Effector memory CD4-positive, alpha-beta T cell (primary cell): ENCODE measurements at regions not wholly inside any gene's neighbourhood (a gene's known extent, or its start where the extent isn't known, plus 50 kb on each side); places are given as distances from the start of the nearest gene placed in this dataset.
"Not testable (repeated sequence)": the region's sequence is repeated elsewhere in the genome, so short reads cannot be mapped to it uniquely, and the experiment has no call there.

Experiments
- DNase-seq, 3 donors: peaks; one replicate each; pipeline ENCODE4 v3.0.0-alpha.2; 2020
- H3K27ac ChIP-seq: 2 replicates; pipeline ENCODE4 v1.7.0; 2013; ENCODE audit warnings: mild to moderate bottlenecking, low read length, moderate library complexity; ENCODE audit not compliant: insufficient read depth, poor library complexity, severe bottlenecking
- H3K27me3 ChIP-seq: replicated peaks from 2 replicates; pipeline ENCODE4 v1.7.0; 2013; ENCODE audit warnings: mild to moderate bottlenecking, low read length; ENCODE audit not compliant: insufficient read depth, control insufficient read depth, poor library complexity, severe bottlenecking
- H3K36me3 ChIP-seq: 2 replicates; pipeline ENCODE4 v1.7.0; 2013; ENCODE audit warnings: mild to moderate bottlenecking, low read length, moderate library complexity; ENCODE audit not compliant: control insufficient read depth, insufficient read depth
- H3K4me1 ChIP-seq: 2 replicates; pipeline ENCODE4 v1.7.0; 2013; ENCODE audit warnings: low read length, mild to moderate bottlenecking; ENCODE audit not compliant: control insufficient read depth, insufficient read depth, poor library complexity, severe bottlenecking
- H3K4me3 ChIP-seq: 2 replicates; pipeline ENCODE4 v1.7.0; 2013; ENCODE audit warnings: low read length, low read depth, mild to moderate bottlenecking; ENCODE audit not compliant: insufficient read depth, poor library complexity, severe bottlenecking
- H3K9me3 ChIP-seq: 2 replicates; pipeline ENCODE4 v1.7.0; 2013; ENCODE audit warnings: mild to moderate bottlenecking, low read length, moderate library complexity; ENCODE audit not compliant: control insufficient read depth

DNA sequence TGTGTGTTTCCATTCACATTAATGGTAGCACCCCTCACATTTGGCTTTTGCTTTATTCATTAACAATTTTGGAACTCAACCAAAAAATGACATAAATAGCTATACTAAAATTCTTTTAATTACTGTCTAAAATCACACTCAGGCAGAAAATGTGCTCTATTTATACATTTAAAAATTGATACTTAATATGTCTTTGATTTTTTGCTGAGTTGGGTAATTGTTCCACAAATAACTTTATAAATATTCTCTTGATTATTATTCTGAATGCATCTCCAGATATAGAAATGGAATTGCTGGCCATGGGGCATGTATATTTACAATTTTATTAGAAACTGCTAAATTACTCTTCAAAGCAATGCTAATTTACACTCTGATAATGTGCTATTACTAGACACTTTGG is 658.7 kb upstream of the CHRM3 start:
- no peaks in the 10 kb centered on the region for H3K9me3 ChIP-seq
- H3K4me1 ChIP-seq: no peaks in the 10 kb centered on the region
- no peaks in the 10 kb centered on the region for H3K27me3 ChIP-seq
- H3K27ac ChIP-seq: no peak overlapping the region
- H3K36me3 ChIP-seq: no peaks in the 10 kb centered on the region
- no peak overlapping the region for H3K4me3 ChIP-seq
- DNase-seq: no peak

- Histone ChIP-seq H3K27me3 (no peaks in the 10 kb centered on the region), H3K4me1 (no peaks in the 10 kb centered on the region), H3K9me3 (no peaks in the 10 kb centered on the region), H3K4me3 (no peak overlapping the region), H3K27ac (no peak overlapping the region), H3K36me3 (no peaks in the 10 kb centered on the region)
- DNase-seq: no peak
These were observed 663.6 kb upstream of the CHRM3 start for GRCh38 chr1:238722812-238723211.

DNA sequence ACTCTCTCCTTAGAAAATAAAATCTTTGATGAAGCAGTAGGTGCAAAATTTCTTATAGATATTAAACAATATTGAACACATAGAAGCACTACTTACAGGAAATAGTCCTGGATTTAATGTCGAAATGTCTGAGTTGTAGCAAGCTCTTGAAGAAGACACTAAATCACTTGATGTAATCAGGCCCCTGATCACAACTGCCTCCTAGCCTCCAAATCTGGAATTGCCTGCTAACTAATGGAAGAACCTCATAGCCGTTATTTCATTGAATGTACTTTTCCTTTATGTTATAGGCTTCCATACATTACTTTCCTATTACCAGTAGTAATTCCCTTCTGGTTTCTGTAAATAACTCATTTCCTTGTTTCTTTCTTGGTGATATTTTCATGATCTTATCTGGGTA is 675.7 kb upstream of the CHRM3 start:
- Histone ChIP-seq H3K36me3 (no peaks in the 10 kb centered on the region), H3K27me3 (no peaks in the 10 kb centered on the region), H3K9me3 (no peaks in the 10 kb centered on the region), H3K4me1 (no peaks in the 10 kb centered on the region), H3K4me3 (no peak overlapping the region), H3K27ac (no peak overlapping the region)
- no peak for DNase-seq

DNA sequence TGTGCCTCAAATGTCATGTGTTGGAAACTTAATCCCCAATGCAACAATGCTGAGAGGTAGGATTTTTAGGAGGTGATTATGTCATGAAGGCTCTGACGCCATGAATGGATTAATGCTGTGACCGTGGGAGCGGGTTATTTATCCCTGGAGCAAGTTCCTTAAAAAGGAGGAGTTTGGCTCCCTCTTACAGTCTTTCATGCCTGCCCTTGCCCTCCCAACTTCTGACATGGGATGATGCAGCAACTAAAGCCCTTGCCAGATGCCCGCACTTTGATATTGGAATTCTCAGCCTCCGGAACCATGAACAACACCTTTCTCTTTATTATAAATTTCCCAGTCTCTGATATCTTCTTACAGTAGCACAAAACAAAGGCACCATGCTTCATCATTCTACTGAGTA is 685.3 kb upstream of the CHRM3 start:
- no peak for DNase-seq
- Histone ChIP-seq H3K4me3 (no peak overlapping the region), H3K36me3 (no peaks in the 10 kb centered on the region), H3K27ac (no peak overlapping the region), H3K4me1 (no peaks in the 10 kb centered on the region), H3K27me3 (no peaks in the 10 kb centered on the region), H3K9me3 (no peaks in the 10 kb centered on the region)

DNA sequence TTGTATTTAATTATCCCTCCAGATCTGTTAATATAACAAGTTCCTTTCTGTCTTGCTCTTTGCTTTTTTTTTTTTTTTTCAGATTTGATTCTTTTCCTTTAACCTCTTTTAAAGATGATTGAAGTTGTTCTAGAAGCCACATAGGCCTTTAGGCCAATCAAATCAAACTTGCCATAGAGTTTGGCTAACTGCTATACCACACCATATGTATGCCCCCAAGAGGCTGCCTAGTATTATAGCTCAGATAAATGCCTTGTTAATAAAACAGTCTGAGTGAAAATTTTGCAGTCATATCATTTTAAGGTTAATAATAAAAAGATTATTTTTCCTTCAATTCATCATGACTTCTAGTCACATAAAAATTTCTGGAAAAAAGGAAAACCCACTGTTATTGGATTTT is 696.0 kb upstream of the CHRM3 start:
- Histone ChIP-seq H3K36me3 (no peaks in the 10 kb centered on the region), H3K27me3 (no peaks in the 10 kb centered on the region), H3K9me3 (no peaks in the 10 kb centered on the region), H3K27ac (no peak overlapping the region), H3K4me3 (no peak overlapping the region), H3K4me1 (no peaks in the 10 kb centered on the region)
- no peak for DNase-seq

DNA sequence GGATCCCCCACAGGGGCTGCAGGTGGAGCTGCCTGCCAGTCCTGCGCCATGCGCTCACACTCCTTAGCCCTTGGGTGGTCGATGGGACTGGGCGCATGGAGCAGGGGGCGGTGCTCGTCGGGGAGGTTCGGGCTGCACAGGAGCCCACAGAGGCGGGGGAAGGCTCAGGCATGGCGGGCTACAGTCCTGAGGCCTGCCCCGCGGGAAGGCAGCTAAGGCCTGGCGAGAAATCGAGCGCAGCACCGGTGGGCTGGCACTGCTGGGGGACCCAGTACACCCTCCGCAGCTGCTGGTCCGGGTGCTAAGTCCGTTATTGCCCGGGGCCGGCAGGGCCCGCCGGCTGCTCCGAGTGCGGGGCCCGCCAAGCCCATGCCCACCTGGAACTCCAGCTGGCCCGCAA is 701.8 kb upstream of the CHRM3 start:
- not testable (repeated sequence) for H3K9me3 ChIP-seq, H3K27me3 ChIP-seq, DNase-seq, H3K36me3 ChIP-seq, H3K27ac ChIP-seq, H3K4me1 ChIP-seq, H3K4me3 ChIP-seq

- no peaks in the 10 kb centered on the region for H3K9me3 ChIP-seq
- H3K4me1 ChIP-seq: no peaks in the 10 kb centered on the region
- DNase-seq: no peak
- H3K27ac ChIP-seq: no peak overlapping the region
- no peaks in the 10 kb centered on the region for H3K27me3 ChIP-seq
- no peak overlapping the region for H3K4me3 ChIP-seq
- H3K36me3 ChIP-seq: no peaks in the 10 kb centered on the region
These were observed 704.9 kb upstream of the CHRM3 start for GRCh38 chr1:238681451-238681850.

- Histone ChIP-seq H3K36me3 (no peaks in the 10 kb centered on the region), H3K27me3 (no peaks in the 10 kb centered on the region), H3K4me1 (no peaks in the 10 kb centered on the region), H3K9me3 (no peaks in the 10 kb centered on the region), H3K27ac (no peak overlapping the region), H3K4me3 (no peak overlapping the region)
- no peak for DNase-seq
These were observed 705.3 kb upstream of the CHRM3 start for GRCh38 chr1:238681021-238681420.

DNA sequence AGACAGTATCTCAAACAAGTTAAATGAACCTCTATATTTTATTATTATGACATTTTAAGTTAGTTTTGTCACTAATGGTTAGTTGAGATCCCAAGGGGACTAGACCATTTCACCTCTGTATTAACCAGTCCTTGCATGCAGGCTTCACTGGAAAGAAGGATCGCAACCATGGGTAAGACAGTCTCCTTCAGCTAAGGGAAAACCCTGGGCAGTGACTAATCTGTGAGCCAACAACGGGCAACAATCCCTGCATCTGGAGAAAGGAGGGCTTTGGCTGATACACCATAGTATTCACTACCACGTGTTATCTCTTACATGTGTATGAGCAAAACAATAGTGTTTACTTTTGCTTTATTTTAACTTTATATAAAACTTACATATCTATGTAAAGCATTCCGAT is 708.8 kb upstream of the CHRM3 start:
- no peak overlapping the region for H3K27ac ChIP-seq
- no peaks in the 10 kb centered on the region for H3K4me1 ChIP-seq
- no peaks in the 10 kb centered on the region for H3K27me3 ChIP-seq
- H3K36me3 ChIP-seq: no peaks in the 10 kb centered on the region
- H3K9me3 ChIP-seq: no peaks in the 10 kb centered on the region
- H3K4me3 ChIP-seq: no peak overlapping the region
- DNase-seq: no peak

GRCh38 chr1:238675221-238675620 is 711.1 kb upstream of the CHRM3 start:
- no peak overlapping the region for H3K27ac ChIP-seq
- no peaks in the 10 kb centered on the region for H3K27me3 ChIP-seq
- no peak overlapping the region for H3K4me3 ChIP-seq
- no peaks in the 10 kb centered on the region for H3K9me3 ChIP-seq
- H3K36me3 ChIP-seq: no peaks in the 10 kb centered on the region
- no peaks in the 10 kb centered on the region for H3K4me1 ChIP-seq
- no peak for DNase-seq

DNA sequence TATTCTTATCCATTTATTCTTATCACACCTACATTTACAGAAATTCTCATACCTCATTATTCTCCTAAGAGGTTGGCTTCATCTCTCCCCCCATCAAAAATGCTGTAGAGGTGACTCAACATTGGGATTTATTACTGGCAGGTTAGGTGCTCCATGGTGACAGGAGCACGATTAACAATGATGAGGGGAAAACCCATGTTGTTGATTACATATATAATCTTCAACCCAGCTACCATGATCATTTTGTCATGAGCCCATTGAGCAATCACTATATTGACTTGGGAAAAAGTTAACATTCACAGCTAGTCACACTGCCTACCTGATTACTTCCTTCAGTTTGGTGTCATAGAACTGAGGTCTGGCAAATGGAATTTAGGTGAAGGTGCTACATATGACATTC is 712.1 kb upstream of the CHRM3 start:
- no peak overlapping the region for H3K4me3 ChIP-seq
- no peak overlapping the region for H3K27ac ChIP-seq
- no peaks in the 10 kb centered on the region for H3K27me3 ChIP-seq
- no peaks in the 10 kb centered on the region for H3K36me3 ChIP-seq
- DNase-seq: no peak
- no peaks in the 10 kb centered on the region for H3K4me1 ChIP-seq
- no peaks in the 10 kb centered on the region for H3K9me3 ChIP-seq
